Ovary (tissue), 7 donors: ENCODE measurements at regions not wholly inside any gene's neighbourhood (a gene's known extent, or its start where the extent isn't known, plus 50 kb on each side); places are given as distances from the start of the nearest gene placed in this dataset.
"Not testable (repeated sequence)": the region's sequence is repeated elsewhere in the genome, so short reads cannot be mapped to it uniquely, and the experiment has no call there.

Experiments
- DNase-seq, 5 donors: peaks; one replicate each; pipeline ENCODE4 v3.0.0-alpha.2; 2019 to 2020
- H3K27ac ChIP-seq, 2 donors: fragments of 200-600 bp; one replicate each; pipeline versions ENCODE4 v1.5.1 to v1.8.0; 2019 to 2022
- H3K27me3 ChIP-seq: fragments of 200-600 bp; one replicate; pipeline ENCODE4 v1.8.0; 2022
- H3K36me3 ChIP-seq: fragments of 200-600 bp; sonication (generic); one replicate; pipeline ENCODE4 v1.5.1; 2019
- H3K4me1 ChIP-seq: one replicate; pipeline ENCODE4 v1.8.1; 2013; ENCODE audit warnings: mild to moderate bottlenecking, moderate library complexity; ENCODE audit not compliant: insufficient read depth
- H3K4me3 ChIP-seq: fragments of 200-600 bp; sonication (generic); one replicate; pipeline ENCODE4 v1.5.1; 2017
- H3K9me3 ChIP-seq, 2 donors: fragments of 200-600 bp in 1 of 2; sonication (generic) in 1 of 2; one replicate each; pipeline versions ENCODE4 v1.5.1 to v1.8.1; 2013 to 2019; ENCODE audit warnings: mild to moderate bottlenecking in 1 of 2, moderate library complexity in 1 of 2
- EP300 ChIP-seq: sonication (generic); formaldehyde crosslinking; IDR thresholded peaks from one replicate; pipeline ENCODE4 v1.6.1; 2017; ENCODE audit warnings: antibody characterized with exemption
- POLR2A ChIP-seq: fragments of 450-650 bp; IDR thresholded peaks from one replicate; pipeline ENCODE4 v1.6.1; 2017; ENCODE audit warnings: antibody characterized with exemption, mild to moderate bottlenecking, moderate library complexity
- WGBS, 3 donors: extraction: QIAGEN DNeasy Blood & Tissue Kit in 1 of 3; methylation state at CpG; one replicate each; pipeline versions ENCODE4 v1.1.5 to v1.1.7; 2013 to 2017; 5-methylcytosine and 5-hydroxymethylcytosine counted together
- intact Hi-C, 4 donors: fragments of 100-400 bp; cut with DNase I; formaldehyde crosslinking; loops; one replicate each; pipeline versions ENCODE4 v1.11.0 to v1.15.1; 2022 to 2023
- TF ChIP-seq, protein P1 (sequence below), 3 donors: fragments of 450-650 bp in 2 of 3; fragments of 200-600 bp in 1 of 3; IDR thresholded peaks; one replicate each; pipeline versions ENCODE4 v1.5.1 to v1.8.0; 2016 to 2022; ENCODE audit warnings: antibody characterized with exemption in 3 of 3, mild to moderate bottlenecking in 1 of 3
- donor health status: DM: no; HTN: no; CAD: no; lungs with moderate emphysema.
- donor health status: DM: no; HTN: no; CAD: no.
- donor health status: Bipolar disorder and iron deficiency.
- donor health status: DM: no; HTN: no; CAD: no.
- donor health status: DM: yes; HTN: yes; CAD: no.

DNA sequence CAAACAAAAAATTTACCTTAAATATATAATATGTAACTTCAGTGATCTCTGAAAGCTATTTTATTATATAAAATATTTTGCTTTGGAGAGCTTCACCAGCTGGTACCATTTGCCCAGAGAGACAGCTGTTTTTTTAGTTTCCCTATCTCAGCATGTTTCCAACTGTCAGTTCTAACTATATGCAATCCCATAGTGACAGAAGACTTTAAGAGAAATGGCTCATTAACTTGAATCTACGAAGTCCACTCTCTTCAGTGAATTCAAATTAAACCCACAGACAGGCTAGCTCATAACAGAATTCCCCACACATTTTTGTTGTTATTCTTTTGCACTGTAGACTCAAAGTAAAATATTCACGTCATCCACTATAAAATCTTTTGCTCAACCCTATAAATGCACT, 251.8 kb upstream of the POU5F2 start:
- WGBS, 3 donors = 48 to 68% (median 63%) methylated on average over 2 of the region's 2 CpGs
- H3K36me3 ChIP-seq = no peaks in the 10 kb centered on the region
- no peak for TF ChIP-seq EP300
- TF ChIP-seq POLR2A = no peak
- TF ChIP-seq, protein P1, sequence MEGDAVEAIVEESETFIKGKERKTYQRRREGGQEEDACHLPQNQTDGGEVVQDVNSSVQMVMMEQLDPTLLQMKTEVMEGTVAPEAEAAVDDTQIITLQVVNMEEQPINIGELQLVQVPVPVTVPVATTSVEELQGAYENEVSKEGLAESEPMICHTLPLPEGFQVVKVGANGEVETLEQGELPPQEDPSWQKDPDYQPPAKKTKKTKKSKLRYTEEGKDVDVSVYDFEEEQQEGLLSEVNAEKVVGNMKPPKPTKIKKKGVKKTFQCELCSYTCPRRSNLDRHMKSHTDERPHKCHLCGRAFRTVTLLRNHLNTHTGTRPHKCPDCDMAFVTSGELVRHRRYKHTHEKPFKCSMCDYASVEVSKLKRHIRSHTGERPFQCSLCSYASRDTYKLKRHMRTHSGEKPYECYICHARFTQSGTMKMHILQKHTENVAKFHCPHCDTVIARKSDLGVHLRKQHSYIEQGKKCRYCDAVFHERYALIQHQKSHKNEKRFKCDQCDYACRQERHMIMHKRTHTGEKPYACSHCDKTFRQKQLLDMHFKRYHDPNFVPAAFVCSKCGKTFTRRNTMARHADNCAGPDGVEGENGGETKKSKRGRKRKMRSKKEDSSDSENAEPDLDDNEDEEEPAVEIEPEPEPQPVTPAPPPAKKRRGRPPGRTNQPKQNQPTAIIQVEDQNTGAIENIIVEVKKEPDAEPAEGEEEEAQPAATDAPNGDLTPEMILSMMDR (IDR thresholded peaks at IDR 0.05) = no peak

DNA sequence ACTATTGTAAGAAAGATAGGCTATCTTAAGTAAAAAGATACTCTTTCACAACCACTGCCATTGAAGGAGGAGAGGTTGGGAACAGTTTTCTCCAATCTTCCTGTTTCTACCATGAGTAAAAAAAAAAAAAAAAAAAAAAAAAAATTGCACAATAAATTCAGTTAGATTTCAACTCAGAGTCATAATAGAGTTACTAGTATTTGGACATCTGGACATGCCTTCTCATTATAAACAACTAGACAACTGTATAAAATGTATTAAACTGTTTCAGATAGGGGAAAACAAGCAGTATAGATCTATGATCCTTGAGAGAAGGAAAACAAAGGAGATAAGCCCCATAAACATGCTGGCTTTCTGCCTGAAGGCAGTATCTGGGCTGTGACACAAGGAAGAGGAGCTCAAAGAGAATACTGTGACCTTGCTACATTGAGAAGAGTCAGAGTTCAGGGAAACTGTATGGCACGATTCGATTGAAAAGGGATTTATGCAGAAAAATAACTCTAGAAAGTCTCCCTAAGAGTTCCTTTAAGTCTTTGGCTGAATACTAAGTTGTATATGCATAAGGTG, 249.2 kb upstream of the POU5F2 start:
- Histone ChIP-seq H3K36me3 (no peaks in the 10 kb centered on the region), H3K27me3 (no peaks in the 10 kb centered on the region), H3K27ac (no peak overlapping the region), H3K4me3 (no peak overlapping the region), H3K9me3 (no peaks in the 10 kb centered on the region), H3K4me1 (peaks cover 2% of the 10 kb centered on the region)
- WGBS, 3 donors = 10 to 25% (median 17%) methylated on average over 2 of the region's 2 CpGs
- TF ChIP-seq POLR2A (no peak), EP300 (no peak)
- TF ChIP-seq, protein P1 (IDR thresholded peaks at IDR 0.05) = no peak
- no peak for DNase-seq
- intact Hi-C loops = no loop called here

More for the DNA sequence above, 251.8 kb upstream of the POU5F2 start:
- peaks cover 2% of the 10 kb centered on the region for H3K4me1 ChIP-seq
- DNase-seq = no peak
- H3K27me3 ChIP-seq = no peaks in the 10 kb centered on the region
- H3K27ac ChIP-seq = no peak overlapping the region
- no peaks in the 10 kb centered on the region for H3K9me3 ChIP-seq
- no peak overlapping the region for H3K4me3 ChIP-seq
- intact Hi-C loops = no loop called here

DNA sequence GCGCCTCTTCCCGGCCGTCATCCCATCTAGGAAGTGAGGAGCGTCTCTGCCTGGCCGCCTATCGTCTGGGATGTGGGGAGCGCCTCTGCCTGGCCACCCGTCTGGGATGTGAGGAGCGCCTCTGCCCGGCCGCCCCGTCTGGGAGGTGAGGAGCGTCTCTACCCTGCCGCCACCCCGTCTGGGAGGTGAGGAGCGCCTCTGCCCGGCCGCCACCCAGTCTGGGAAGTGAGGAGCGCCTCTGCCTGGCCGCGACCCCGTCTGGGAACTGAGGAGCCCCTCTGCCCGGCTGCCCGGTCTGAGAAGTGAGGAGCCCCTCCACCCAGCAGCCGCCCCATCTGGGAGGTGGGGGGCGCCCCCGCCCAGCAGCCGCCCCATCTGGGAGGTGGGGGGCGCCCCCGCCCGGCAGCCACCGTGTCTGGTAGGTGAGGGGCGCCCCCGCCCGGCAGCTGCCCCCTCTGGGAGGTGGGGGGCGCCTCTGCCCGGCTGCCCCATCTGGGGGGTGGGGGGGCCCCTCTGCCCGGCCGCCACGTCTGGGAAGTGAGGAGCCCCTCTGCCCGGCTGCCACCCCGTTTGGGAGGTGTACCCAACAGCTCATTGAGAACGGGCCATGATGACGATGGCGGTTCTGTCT, 244.7 kb upstream of the POU5F2 start:
- H3K36me3 ChIP-seq, H3K9me3 ChIP-seq, H3K27ac ChIP-seq, H3K27me3 ChIP-seq, H3K4me1 ChIP-seq, H3K4me3 ChIP-seq: not testable (repeated sequence)
- WGBS, 3 donors = 94 to 96% (median 94%) methylated on average over 42 to 45 of the region's 45 CpGs
- intact Hi-C loops = loop anchor here in 1 of 4 donors (5.0 kb wide), 1 partner anchor 119 kb away; no protein-coding TSS in a partner anchor
- peak in 1 of 5 donors; percentile 10 for DNase-seq

DNA sequence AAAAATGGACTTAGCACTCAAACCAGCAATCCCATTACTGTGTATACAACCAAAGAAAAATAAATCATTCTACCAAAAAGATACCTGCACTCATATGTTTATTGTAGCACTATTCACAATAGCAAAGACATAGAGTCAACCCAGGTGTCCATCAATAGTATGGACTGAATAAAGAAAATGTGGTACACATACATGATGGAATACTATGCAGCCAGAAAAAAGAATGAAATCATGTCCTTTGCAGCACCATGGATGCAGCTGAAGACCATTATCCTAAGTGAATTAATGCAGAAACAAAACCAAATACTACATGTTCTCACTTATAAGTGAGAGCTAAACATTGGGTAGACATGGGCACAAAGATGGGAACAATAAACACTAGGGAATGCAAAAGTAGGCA, 236.8 kb upstream of the POU5F2 start:
- Histone ChIP-seq H3K27me3 (no peaks in the 10 kb centered on the region), H3K9me3 (peaks cover 0 to 4% of the 10 kb centered on the region in 2 donors), H3K27ac (no peak overlapping the region), H3K4me1 (no peaks in the 10 kb centered on the region), H3K36me3 (no peaks in the 10 kb centered on the region), H3K4me3 (no peak overlapping the region)
- no peak for DNase-seq
- intact Hi-C loops = no loop called here
- TF ChIP-seq, protein P1 (IDR thresholded peaks at IDR 0.05) = no peak

DNA sequence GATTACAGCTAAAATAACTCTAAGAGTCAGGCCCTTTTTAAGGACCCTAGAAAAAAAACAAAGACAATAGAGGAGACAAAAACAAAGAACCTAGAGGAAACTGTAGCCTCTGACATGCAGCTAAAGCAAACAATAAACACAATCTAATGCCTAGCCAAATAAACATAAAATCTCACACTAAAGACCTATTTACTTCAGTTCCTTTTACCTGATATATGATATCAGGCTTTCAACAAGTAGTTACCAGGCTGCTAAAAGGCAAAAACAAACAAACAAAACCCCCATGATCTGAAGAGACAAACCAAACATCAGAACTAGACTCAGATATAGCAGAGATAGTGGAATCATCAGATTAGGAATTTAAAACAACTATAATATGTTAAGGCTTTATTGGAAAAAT, 226.5 kb upstream of the POU5F2 start:
- no peak for TF ChIP-seq POLR2A
- no peak for TF ChIP-seq EP300
- TF ChIP-seq, protein P1 (IDR thresholded peaks at IDR 0.05) = no peak
- H3K36me3 ChIP-seq = no peaks in the 10 kb centered on the region
- no peak overlapping the region for H3K27ac ChIP-seq
- H3K4me1 ChIP-seq = no peaks in the 10 kb centered on the region
- H3K27me3 ChIP-seq = no peaks in the 10 kb centered on the region
- no peak for DNase-seq
- H3K4me3 ChIP-seq = no peak overlapping the region
- H3K9me3 ChIP-seq = no peaks in the 10 kb centered on the region
- intact Hi-C loops = no loop called here
